ENCODE measurements at regions not wholly inside any gene's neighbourhood (a gene's known extent, or its start where the extent isn't known, plus 50 kb on each side); places are given as distances from the start of the nearest gene placed in this dataset.

DNA sequence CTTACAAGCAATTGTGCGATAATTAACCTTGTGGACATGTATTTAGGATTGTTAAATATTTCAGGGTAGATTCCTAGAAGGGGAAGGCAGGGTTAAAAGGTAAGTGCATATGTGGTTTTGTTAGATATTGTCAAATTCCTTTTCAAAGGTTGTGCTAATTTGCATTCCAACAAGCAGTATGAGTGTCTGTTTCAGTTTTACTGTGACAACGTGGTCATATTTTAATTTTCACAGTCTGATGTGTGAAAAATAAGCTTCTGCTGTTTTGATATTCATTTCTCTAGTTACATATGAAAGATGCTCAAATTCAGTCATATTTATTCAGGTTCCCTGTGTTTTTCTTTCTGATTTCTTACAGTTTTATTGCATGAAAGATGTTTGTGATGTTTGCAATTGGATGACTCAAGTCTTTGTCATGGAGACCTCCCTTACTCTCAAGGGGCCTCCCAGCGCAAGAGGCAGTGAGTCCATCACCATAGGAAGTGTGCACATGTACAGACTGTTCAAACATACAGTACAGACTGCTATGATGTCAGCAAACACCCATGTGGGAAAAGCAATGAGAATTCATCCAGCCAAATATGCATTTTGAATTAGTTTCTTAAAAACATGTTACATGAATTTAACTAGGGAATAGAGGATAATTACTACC lies 310.8 kb downstream of the GALR1 start:
- no peak overlapping the region for H3K4me3 ChIP-seq (ENCODE audit: low read length)
- H3K27ac ChIP-seq (ENCODE audit: low read length) = no peak overlapping the region
- H3K9ac ChIP-seq (ENCODE audit: low read depth, low read length) = no peak overlapping the region
- no peaks in the 10 kb centered on the region for H3K36me3 ChIP-seq (ENCODE audit: insufficient read depth, low read depth, low read length)
- H3K9me3 ChIP-seq (ENCODE audit: insufficient read depth, low read depth, low read length) = no peaks in the 10 kb centered on the region
- H3K27me3 ChIP-seq (ENCODE audit: insufficient read depth, low read length) = no peaks in the 10 kb centered on the region
- H3K4me1 ChIP-seq (ENCODE audit: insufficient read depth, low read length) = no peaks in the 10 kb centered on the region

DNA sequence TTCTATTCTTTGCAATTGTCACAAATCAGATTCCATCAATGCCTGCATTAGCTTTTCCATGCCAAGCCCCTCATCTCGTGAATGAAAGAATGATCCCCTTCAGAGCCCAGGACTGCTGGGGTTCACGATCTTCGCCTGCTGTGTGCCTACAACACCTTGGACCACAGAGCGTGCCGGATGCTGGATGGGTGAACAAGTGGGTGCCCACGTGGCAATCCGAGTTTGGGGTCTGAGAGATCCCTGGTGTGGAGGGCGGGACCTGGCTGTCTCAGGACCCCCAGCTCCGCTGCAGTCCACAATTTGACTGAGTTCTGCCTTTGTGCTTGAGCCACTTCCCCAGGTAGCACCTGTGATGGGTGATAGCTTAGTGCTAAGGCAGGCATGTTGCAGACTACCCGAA lies 317.0 kb downstream of the GALR1 start:
- Histone ChIP-seq H3K9me3 (ENCODE audit: insufficient read depth, low read depth, low read length) (peaks cover 17% of the 10 kb centered on the region; the same call in 1 of the 2 replicates), H3K9ac (ENCODE audit: low read depth, low read length) (no peak overlapping the region), H3K4me3 (ENCODE audit: low read length) (no peak overlapping the region), H3K27me3 (ENCODE audit: insufficient read depth, low read length) (no peaks in the 10 kb centered on the region), H3K27ac (ENCODE audit: low read length) (no peak overlapping the region), H3K4me1 (ENCODE audit: insufficient read depth, low read length) (no peaks in the 10 kb centered on the region), H3K36me3 (ENCODE audit: insufficient read depth, low read depth, low read length) (no peaks in the 10 kb centered on the region)

DNA sequence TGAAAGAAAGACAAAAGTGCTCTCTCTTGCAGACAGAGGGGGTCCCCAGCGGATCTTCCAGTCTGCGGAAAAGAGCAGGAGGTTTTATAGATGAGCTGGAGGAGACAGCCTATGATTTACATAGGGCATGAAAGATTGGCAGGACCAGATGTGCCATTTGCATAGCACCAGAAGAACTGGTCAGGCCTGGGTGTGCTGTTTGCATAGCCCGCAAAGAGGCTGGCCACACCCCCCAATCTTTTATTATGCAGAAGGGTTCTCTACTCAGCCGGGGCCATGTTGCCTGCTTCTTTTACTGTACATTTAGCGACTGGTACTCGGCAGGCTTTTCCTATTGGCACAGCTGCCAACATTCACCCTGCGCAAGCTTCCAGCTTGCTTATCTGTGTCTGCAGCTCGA lies 317.6 kb downstream of the GALR1 start:
- no peak overlapping the region for H3K27ac ChIP-seq (ENCODE audit: low read length)
- H3K27me3 ChIP-seq (ENCODE audit: insufficient read depth, low read length) = no peaks in the 10 kb centered on the region
- H3K4me1 ChIP-seq (ENCODE audit: insufficient read depth, low read length) = no peaks in the 10 kb centered on the region
- no peaks in the 10 kb centered on the region for H3K36me3 ChIP-seq (ENCODE audit: insufficient read depth, low read depth, low read length)
- H3K9me3 ChIP-seq (ENCODE audit: insufficient read depth, low read depth, low read length) = peaks cover 17% of the 10 kb centered on the region; the same call in 1 of the 2 replicates
- no peak overlapping the region for H3K4me3 ChIP-seq (ENCODE audit: low read length)
- no peak overlapping the region for H3K9ac ChIP-seq (ENCODE audit: low read depth, low read length)

DNA sequence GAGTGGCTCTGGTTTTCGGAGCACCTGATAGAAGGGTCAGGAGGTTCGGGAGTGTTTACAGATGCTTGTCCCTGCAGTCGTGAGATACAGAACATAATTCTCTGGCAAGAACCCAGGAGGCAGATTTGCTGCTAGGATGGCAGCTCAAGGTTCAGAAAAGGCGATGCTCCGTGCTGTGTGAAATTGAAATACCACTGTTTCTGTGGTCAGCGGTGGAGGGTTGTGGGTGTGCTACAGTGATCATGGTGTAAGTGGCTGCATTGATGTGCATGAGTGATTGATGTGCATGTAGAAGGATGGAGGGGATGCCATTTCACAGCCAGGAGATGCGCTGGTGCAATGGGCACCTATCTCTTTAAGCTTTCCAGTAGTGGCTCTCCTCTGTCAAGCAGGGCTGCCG lies 322.1 kb downstream of the GALR1 start:
- Histone ChIP-seq H3K36me3 (ENCODE audit: insufficient read depth, low read depth, low read length) (no peaks in the 10 kb centered on the region), H3K27ac (ENCODE audit: low read length) (no peak overlapping the region), H3K9ac (ENCODE audit: low read depth, low read length) (no peak overlapping the region), H3K9me3 (ENCODE audit: insufficient read depth, low read depth, low read length) (peaks cover 17% of the 10 kb centered on the region; the same call in 1 of the 2 replicates), H3K4me3 (ENCODE audit: low read length) (no peak overlapping the region), H3K27me3 (ENCODE audit: insufficient read depth, low read length) (no peaks in the 10 kb centered on the region), H3K4me1 (ENCODE audit: insufficient read depth, low read length) (no peaks in the 10 kb centered on the region)

DNA sequence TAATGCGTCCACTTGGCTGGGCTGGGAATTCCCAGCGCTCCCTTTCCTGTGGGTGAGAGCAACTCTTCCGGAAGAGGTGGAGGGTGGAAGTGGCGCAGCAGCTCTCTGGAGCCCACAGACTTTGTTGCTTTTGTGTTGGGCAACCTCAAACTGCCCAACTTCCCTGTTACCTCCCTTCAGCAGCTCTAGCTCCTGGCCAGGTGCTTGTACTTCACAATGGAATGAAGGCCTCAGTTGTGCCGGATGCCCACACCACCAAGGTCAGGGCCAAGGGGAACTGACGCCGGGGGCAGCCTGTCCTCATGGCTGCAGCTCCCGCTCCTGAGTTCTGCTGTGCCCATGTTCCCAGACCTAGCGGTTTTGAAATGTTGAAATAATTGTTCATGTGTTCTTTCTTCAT lies 322.9 kb downstream of the GALR1 start:
- Histone ChIP-seq H3K4me1 (ENCODE audit: insufficient read depth, low read length) (no peaks in the 10 kb centered on the region), H3K36me3 (ENCODE audit: insufficient read depth, low read depth, low read length) (no peaks in the 10 kb centered on the region), H3K4me3 (ENCODE audit: low read length) (no peak overlapping the region), H3K9ac (ENCODE audit: low read depth, low read length) (no peak overlapping the region), H3K27me3 (ENCODE audit: insufficient read depth, low read length) (no peaks in the 10 kb centered on the region), H3K27ac (ENCODE audit: low read length) (no peak overlapping the region), H3K9me3 (ENCODE audit: insufficient read depth, low read depth, low read length) (peaks cover 17% of the 10 kb centered on the region; the same call in 1 of the 2 replicates)

DNA sequence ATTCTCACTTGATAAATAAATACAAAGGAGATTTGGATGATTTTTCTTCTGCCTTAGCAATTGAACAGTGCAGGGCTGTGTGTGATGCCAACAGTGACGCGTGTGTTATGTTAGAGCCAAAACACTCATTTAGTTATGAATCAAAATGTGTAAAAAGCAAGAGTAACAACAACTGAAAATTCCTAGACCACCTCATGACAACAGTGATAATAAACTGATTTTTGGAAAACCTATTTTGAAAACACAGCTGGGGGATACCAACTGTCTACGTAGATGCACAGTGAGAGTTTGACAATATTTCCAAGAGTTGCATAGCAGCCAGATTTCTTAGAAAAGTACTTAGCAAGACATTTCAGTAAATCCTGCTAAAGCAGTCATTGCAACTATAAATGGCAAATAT lies 323.9 kb downstream of the GALR1 start:
- Histone ChIP-seq H3K9ac (ENCODE audit: low read depth, low read length) (no peak overlapping the region), H3K27ac (ENCODE audit: low read length) (no peak overlapping the region), H3K4me1 (ENCODE audit: insufficient read depth, low read length) (no peaks in the 10 kb centered on the region), H3K36me3 (ENCODE audit: insufficient read depth, low read depth, low read length) (no peaks in the 10 kb centered on the region), H3K4me3 (ENCODE audit: low read length) (no peak overlapping the region), H3K27me3 (ENCODE audit: insufficient read depth, low read length) (no peaks in the 10 kb centered on the region), H3K9me3 (ENCODE audit: insufficient read depth, low read depth, low read length) (peaks cover 12% of the 10 kb centered on the region; the same call in 1 of the 2 replicates)

DNA sequence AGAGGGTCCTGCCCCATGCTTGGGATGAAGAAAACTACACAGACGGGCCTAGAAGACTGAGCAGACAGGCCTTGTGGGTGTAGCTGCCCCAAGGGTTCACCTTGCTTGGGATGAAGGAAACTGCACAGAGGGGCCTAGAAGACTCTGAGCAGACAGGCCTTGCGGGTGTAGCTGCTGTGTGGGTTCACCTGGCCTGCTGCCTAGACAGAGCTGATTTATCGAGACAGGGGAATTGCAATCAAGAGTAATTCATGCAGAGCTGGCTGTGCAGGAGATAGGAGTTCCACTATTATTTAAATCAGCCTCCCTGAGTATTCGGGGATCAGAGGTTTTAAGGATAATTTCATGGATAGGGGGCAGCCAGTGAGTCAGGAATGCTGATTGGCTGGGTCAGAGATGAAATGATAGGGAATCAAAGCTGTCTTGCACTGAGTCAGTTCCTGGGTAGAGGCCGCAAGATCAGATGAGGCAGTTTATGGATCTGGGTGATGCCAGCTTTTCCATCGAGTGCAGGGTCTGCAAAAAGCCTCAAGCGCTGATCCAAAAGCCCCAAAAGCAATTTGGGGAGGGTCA lies 341.4 kb downstream of the GALR1 start:
- H3K4me1 ChIP-seq (ENCODE audit: insufficient read depth, low read length) = no peaks in the 10 kb centered on the region; the same call in 1 of the 2 replicates
- no peak overlapping the region for H3K27ac ChIP-seq (ENCODE audit: low read length)
- no peaks in the 10 kb centered on the region for H3K36me3 ChIP-seq (ENCODE audit: insufficient read depth, low read depth, low read length)
- H3K9ac ChIP-seq (ENCODE audit: low read depth, low read length) = no peak overlapping the region
- no peaks in the 10 kb centered on the region for H3K27me3 ChIP-seq (ENCODE audit: insufficient read depth, low read length)
- H3K9me3 ChIP-seq (ENCODE audit: insufficient read depth, low read depth, low read length) = no peaks in the 10 kb centered on the region
- no peak overlapping the region for H3K4me3 ChIP-seq (ENCODE audit: low read length)

DNA sequence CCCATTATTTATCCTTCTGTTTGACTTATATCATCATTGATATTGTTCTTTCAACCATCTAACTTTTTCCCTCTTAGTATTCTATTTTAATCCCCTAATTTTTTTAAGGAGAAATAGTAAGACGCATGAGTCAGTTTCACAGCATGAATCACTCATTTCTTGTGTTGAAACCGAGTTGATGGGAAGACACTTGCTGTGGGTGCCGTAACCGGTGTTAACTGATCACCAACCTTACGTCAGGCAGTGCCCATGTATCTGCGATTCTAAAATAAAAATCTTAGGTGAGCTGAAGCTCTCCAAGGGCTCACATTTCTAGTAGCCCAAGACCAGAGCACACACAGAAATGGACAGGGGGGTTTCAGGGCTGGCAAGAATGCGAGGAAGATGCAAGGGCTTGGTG lies 348.1 kb downstream of the GALR1 start:
- Histone ChIP-seq H3K36me3 (ENCODE audit: insufficient read depth, low read depth, low read length) (no peaks in the 10 kb centered on the region), H3K4me3 (ENCODE audit: low read length) (no peak overlapping the region), H3K4me1 (ENCODE audit: insufficient read depth, low read length) (no peaks in the 10 kb centered on the region)

DNA sequence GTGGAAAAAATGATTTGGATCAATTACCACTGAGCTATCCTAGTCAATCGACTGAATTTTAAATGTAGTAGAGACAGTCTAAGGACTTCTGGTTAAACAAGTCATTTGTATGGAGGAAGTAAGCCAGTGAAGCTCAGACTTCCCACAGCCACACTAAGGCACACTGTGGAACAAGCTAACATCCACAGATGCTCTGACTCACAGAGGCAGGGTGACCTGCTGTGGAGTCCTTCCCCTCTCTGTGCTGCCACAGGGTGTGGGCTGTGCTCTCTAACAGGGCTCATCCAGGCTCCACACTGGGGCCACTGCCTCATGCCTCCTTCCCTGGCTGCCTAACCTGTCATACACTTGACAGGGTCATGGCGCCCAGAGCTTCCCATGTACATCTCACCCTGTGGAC lies 351.0 kb downstream of the GALR1 start:
- Histone ChIP-seq H3K4me1 (ENCODE audit: insufficient read depth, low read length) (no peaks in the 10 kb centered on the region), H3K27me3 (ENCODE audit: insufficient read depth, low read length) (no peaks in the 10 kb centered on the region), H3K4me3 (ENCODE audit: low read length) (no peak overlapping the region), H3K9me3 (ENCODE audit: insufficient read depth, low read depth, low read length) (no peaks in the 10 kb centered on the region), H3K9ac (ENCODE audit: low read depth, low read length) (no peak overlapping the region), H3K27ac (ENCODE audit: low read length) (no peak overlapping the region), H3K36me3 (ENCODE audit: insufficient read depth, low read depth, low read length) (no peaks in the 10 kb centered on the region)

More for the DNA sequence above, 348.1 kb downstream of the GALR1 start:
- no peaks in the 10 kb centered on the region for H3K9me3 ChIP-seq (ENCODE audit: insufficient read depth, low read depth, low read length)
- no peak overlapping the region for H3K27ac ChIP-seq (ENCODE audit: low read length)
- no peak overlapping the region for H3K9ac ChIP-seq (ENCODE audit: low read depth, low read length)
- no peaks in the 10 kb centered on the region for H3K27me3 ChIP-seq (ENCODE audit: insufficient read depth, low read length)

DNA sequence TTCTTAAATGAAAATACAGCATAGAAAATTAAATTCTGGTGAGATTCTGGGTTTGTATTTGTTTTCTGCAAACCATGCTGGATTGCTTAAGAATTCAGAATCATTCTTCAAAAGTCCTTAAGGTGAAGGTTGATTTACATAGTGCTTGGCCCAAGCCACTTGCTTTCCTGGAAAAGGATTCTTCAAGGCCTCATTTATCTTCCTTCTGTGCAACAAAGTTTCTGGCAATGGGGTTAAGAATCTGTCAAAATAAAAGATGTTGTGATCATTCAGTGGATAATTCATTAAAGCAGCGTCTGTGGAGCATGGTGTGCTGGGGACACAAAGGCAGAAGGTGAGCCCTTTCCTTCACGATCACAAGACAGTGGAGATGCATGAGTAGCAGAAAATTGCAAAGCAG lies 351.9 kb downstream of the GALR1 start:
- no peak overlapping the region for H3K9ac ChIP-seq (ENCODE audit: low read depth, low read length)
- H3K9me3 ChIP-seq (ENCODE audit: insufficient read depth, low read depth, low read length) = no peaks in the 10 kb centered on the region
- H3K36me3 ChIP-seq (ENCODE audit: insufficient read depth, low read depth, low read length) = no peaks in the 10 kb centered on the region
- no peaks in the 10 kb centered on the region for H3K4me1 ChIP-seq (ENCODE audit: insufficient read depth, low read length)
- H3K4me3 ChIP-seq (ENCODE audit: low read length) = no peak overlapping the region
- H3K27ac ChIP-seq (ENCODE audit: low read length) = no peak overlapping the region
- H3K27me3 ChIP-seq (ENCODE audit: insufficient read depth, low read length) = no peaks in the 10 kb centered on the region

DNA sequence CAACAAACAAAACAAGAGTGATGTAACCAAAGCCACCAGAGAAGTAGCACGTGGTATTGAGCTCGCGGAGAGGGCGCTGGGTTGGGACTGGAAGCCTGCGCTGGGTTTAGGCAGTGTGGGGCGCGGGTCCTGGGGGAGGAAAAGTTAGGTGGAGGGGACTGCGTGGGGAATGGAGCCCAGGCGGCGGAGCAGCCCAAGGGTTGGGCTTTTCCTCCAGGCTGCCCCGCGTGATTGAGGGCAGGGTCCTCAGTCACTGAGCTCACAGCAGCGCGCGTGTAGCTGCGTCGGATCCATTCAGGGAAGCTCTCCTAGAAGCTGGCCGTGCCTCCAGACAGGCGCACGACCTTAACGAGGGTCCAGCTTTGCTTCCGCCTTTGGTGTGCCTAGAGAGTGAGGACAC lies 357.4 kb downstream of the GALR1 start:
- Histone ChIP-seq H3K9me3 (ENCODE audit: insufficient read depth, low read depth, low read length) (no peaks in the 10 kb centered on the region), H3K9ac (ENCODE audit: low read depth, low read length) (no peak overlapping the region), H3K27ac (ENCODE audit: low read length) (no peak overlapping the region), H3K36me3 (ENCODE audit: insufficient read depth, low read depth, low read length) (no peaks in the 10 kb centered on the region), H3K27me3 (ENCODE audit: insufficient read depth, low read length) (no peaks in the 10 kb centered on the region), H3K4me3 (ENCODE audit: low read length) (no peak overlapping the region), H3K4me1 (ENCODE audit: insufficient read depth, low read length) (no peaks in the 10 kb centered on the region)

DNA sequence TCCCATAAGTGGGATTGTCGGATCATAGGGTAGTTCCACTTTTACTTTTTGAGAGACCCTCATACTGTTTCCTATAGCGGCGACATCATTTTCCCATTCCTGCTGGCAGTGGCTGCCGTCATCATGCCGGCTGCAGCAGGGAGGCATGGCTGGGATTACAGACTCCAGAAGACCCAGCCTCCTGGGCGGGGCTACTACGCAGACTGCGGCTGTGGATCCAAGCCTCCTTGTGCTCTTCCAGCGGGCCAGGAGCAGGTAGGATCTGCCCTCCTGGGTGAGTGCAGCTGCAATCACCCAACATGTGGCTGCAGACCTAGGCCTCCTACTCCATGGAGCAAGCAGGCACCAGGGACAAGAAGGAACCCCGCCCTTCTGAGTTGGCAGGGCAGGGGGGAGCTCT lies 359.2 kb downstream of the GALR1 start:
- H3K4me1 ChIP-seq (ENCODE audit: insufficient read depth, low read length) = no peaks in the 10 kb centered on the region
- no peak overlapping the region for H3K4me3 ChIP-seq (ENCODE audit: low read length)
- H3K9me3 ChIP-seq (ENCODE audit: insufficient read depth, low read depth, low read length) = no peaks in the 10 kb centered on the region

More for the DNA sequence above, 359.2 kb downstream of the GALR1 start:
- Histone ChIP-seq H3K36me3 (ENCODE audit: insufficient read depth, low read depth, low read length) (no peaks in the 10 kb centered on the region), H3K27me3 (ENCODE audit: insufficient read depth, low read length) (no peaks in the 10 kb centered on the region), H3K9ac (ENCODE audit: low read depth, low read length) (no peak overlapping the region), H3K27ac (ENCODE audit: low read length) (no peak overlapping the region)
